22Rv1 (cell line): ENCODE measurements at regions not wholly inside any gene's neighbourhood (a gene's known extent, or its start where the extent isn't known, plus 50 kb on each side); places are given as distances from the start of the nearest gene placed in this dataset.
"Not testable (repeated sequence)": the region's sequence is repeated elsewhere in the genome, so short reads cannot be mapped to it uniquely, and the experiment has no call there.

Source experiments
- H3K27ac ChIP-seq: fragments of 450-650 bp; 2 replicates; pipeline ENCODE4 v1.5.1; 2017
- CTCF ChIP-seq: fragments of 450-650 bp; IDR thresholded peaks from 2 replicates; pipeline ENCODE4 v1.5.1; 2017; ENCODE audit warnings: mild to moderate bottlenecking
- ZFX ChIP-seq: fragments of 450-650 bp; IDR thresholded peaks from 2 replicates; pipeline ENCODE4 v1.6.1; 2017; ENCODE audit warnings: antibody characterized with exemption, borderline replicate concordance

GRCh38 chr13:89061821-89062220, 1390.7 kb downstream of the SLITRK5 start:
- H3K27ac ChIP-seq: no peak overlapping the region
- no peak for TF ChIP-seq CTCF
- TF ChIP-seq ZFX: no peak

DNA sequence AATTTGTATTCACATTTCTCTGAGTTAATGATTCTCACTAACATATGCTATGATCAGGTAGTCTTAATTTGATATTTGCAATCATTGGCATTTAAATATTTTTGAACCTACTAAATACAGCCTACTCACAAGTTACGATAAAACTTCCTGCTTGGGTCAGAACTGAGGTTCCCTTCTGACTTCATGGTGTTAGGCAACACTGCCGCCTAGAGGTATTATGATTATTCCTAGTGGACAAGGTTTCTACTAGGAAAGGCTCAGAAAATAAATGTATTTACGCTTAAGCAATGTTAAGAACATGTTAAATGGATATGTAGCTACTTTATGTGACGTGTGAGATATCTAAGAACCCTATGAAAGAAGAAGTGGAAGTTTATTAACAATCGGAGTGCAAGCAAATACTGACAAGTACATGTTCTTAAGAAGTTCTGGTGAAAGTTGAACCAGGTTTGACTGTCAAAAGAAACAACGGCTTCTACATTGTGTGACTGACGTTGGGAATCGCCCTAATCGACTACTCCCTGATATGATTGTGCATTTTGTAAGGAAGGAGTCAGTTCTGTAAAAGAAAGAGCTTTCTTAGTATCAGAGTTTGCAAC, 1395.8 kb downstream of the SLITRK5 start:
- TF ChIP-seq CTCF: peak; percentile 84
- TF ChIP-seq ZFX: no peak
- H3K27ac ChIP-seq: no peak overlapping the region

- no peak for TF ChIP-seq ZFX
- TF ChIP-seq CTCF: no peak
Measured at GRCh38 chr13:89072979-89073378, 1401.8 kb downstream of the SLITRK5 start.

DNA sequence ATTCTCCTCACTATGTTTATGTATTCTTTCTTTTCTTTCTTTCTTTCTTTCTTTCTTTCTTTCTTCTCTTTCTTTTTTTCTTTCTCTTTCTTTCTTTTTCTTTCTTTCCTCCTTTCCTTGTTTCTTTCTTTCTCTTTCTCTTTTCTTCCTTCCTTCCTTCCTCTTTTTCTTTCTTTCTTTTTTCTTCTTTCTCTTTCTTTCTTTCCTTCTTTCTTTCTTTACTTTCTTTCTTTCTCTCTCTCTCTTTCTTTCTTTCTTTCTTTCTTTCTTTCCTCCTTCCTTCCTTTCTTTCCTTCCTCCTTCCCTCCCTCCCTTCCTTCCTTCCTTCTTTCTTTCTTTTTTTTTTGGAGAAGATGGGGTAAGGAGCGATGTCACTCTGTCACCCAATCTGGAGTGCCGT, 1405.5 kb downstream of the SLITRK5 start:
- TF ChIP-seq CTCF (no peak), ZFX (no peak)
- no peak overlapping the region for H3K27ac ChIP-seq

More at GRCh38 chr13:89072979-89073378, 1401.8 kb downstream of the SLITRK5 start:
- H3K27ac ChIP-seq: no peak overlapping the region

GRCh38 chr13:89082623-89083022, 1411.5 kb downstream of the SLITRK5 start:
- no peak for TF ChIP-seq CTCF
- no peak overlapping the region for H3K27ac ChIP-seq

DNA sequence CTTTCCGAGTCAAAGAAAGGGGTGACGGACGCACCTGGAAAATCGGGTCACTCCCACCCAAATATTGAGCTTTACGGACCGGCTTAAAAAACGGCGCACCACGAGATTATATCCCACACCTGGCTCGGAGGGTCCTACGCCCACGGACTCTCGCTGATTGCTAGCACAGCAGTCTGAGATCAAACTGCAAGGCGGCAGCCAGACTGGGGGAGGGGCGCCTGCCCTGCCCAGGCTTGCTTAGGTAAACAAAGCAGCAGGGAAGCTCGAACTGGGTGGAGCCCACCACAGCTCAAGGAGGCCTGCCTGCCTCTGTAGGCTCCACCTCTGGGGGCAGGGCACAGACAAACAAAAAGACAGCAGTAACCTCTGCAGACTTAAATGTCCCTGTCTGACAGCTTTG, 1416.9 kb downstream of the SLITRK5 start:
- not testable (repeated sequence) for H3K27ac ChIP-seq

DNA sequence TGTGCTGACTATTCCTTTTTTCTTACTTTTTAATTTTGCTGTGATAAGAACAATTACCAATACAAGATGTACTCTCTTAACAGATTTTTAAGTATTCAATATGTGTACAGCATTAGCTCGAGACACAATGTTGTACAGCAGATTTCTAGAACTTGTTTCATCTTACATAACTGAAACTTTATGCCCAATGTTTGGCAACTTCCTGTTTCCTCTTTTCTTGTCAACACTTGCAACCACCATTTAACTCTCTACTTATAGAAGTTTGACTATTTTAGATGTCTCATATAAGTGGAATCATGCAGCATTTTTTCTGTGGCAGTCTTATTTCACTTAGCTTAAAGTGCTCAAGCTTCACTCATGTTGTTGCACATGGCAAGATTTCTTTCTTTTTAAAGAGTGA, 1426.8 kb downstream of the SLITRK5 start:
- H3K27ac ChIP-seq: no peak overlapping the region

More for the DNA sequence above, 1426.8 kb downstream of the SLITRK5 start:
- TF ChIP-seq ZFX (no peak), CTCF (no peak)
